ENCODE measurements at regions not wholly inside any gene's neighbourhood (a gene's known extent, or its start where the extent isn't known, plus 50 kb on each side); places are given as distances from the start of the nearest gene placed in this dataset.
"Not testable (repeated sequence)": the region's sequence is repeated elsewhere in the genome, so short reads cannot be mapped to it uniquely, and the experiment has no call there.

DNA sequence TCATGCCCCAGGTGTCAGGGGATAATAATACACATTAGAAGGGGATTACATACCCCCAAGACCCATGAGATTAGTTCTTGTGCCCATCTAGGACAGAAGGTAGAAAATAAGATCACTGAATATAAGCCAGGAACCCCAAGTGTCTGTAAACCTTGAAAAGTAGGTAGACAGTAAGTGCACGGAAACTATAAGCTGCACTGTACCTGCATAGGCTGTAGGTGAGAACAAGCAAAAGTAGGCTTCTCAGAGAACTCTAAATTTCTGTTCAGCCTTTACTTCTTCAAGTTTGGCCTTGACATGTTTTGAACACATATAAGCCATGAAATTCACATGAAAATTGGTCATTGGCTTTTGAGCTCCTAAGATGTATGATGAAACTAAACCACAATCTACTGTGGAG, 113.0 kb upstream of the FSIP2 start:
- DNase-seq (ENCODE audit: low read depth in 4 of 4, low spot score in 2 of 4), result no peak

DNA sequence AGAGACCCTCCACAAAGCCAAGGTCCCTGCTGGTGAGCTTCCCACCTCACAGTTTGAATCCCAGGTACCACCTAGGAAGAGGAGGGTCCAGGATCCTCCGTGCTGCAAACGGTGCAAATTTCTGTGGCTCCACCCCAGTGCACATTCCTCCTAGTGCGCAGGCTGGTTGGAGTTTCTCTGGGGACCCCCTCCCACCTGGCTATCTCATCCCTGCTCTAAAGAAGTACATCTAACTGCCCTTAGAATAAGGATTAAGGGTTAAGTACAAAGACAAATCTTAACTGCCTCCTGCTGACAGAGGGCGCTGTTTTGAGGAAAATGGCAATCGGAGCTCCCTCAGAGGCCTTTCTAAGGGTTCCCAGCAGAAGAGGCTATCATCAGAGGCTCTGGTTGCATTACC, 109.6 kb upstream of the FSIP2 start:
- DNase-seq (ENCODE audit: low read depth in 4 of 4, low spot score in 2 of 4), result no peak

GRCh38 chr2:185633621-185634020, 105.0 kb upstream of the FSIP2 start:
- no peak for DNase-seq (ENCODE audit: low read depth in 4 of 4, low spot score in 2 of 4)

DNA sequence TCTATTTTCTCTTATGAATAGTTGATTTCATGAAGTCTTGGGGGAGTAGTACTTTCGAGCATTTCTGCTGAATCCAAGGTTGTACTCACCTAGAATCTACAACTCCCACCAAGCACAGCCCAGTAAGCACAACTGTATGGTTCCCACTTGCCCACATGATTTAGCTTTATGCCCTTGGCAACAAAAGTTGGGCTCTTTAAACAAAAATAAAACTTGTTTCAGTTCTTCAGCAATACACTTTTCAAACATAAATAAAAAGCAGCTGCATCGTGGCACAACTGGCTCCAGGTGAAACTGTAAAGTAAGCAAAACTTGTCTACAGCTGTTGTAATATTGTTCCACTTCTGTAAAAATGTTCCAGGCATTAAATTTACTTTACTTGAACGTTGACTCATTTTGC, 99.8 kb upstream of the FSIP2 start:
- no peak for DNase-seq (ENCODE audit: low read depth in 4 of 4, low spot score in 2 of 4)

DNA sequence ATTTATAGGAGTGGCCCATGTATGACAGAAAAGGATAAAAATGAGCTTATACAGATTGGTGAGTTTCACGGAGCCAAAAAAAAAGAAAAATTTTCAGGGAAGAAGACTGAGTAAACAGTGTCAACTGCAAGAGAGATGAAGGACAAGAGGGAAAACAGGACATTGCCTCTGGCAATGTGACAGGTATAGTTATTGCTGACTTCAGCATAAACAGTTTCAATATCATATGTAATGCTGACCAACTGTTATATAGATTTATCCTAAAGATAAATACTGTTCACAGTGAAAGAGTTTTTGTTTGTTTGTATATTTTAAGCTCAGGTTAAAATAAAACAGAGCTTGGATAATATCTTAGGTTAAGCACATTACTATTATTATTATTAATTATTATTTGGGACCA, 98.0 kb upstream of the FSIP2 start:
- DNase-seq (ENCODE audit: low read depth in 4 of 4, low spot score in 2 of 4), result no peak

GRCh38 chr2:185643434-185643833, 95.2 kb upstream of the FSIP2 start:
- peak in 1 of 4 donors; percentile 8 for DNase-seq (ENCODE audit: low read depth in 4 of 4, low spot score in 2 of 4)

DNA sequence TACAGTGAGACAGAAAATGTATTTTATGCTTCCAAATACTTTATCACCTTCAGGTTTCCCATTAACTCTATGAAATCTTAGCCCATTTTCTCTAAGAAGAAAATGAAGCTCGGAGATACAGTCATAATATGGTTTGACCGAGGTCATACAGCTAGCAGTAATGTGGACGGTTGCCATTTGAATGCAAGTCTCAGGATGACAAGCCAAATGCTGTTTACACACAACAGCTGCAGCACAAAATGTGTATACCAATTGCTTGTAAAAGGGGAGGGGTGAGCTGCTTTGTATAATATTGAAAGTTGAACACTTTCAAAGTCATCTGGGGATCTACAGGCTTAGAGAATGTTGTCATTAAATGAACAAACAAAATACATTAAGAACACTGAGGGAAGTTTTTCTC, 93.8 kb upstream of the FSIP2 start:
- DNase-seq (ENCODE audit: low read depth in 4 of 4, low spot score in 2 of 4), result peak in 3 of 4 donors; percentile 9 to 16 (median 15)

GRCh38 chr2:185645529-185645928, 93.1 kb upstream of the FSIP2 start:
- DNase-seq (ENCODE audit: low read depth in 4 of 4, low spot score in 2 of 4), result no peak

DNA sequence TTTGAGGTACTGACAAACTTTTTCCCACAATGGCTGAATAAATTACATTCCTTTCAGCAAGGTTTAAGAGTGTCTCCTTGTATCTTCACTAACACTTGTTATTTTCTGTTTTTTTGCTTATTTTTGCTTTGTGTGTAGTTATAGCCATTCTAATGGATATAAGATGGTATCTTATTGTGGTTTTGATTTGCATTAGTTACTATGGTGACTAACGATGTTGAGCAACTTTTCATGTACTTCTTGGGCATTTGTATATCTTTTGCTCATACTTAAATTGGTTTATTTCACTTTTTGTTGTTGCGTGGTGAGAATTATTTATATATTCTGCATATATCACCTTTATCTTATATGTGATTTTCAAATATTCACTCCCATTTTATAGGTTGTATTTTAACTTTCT, 79.9 kb upstream of the FSIP2 start:
- DNase-seq (ENCODE audit: low read depth in 4 of 4, low spot score in 2 of 4), result no peak

DNA sequence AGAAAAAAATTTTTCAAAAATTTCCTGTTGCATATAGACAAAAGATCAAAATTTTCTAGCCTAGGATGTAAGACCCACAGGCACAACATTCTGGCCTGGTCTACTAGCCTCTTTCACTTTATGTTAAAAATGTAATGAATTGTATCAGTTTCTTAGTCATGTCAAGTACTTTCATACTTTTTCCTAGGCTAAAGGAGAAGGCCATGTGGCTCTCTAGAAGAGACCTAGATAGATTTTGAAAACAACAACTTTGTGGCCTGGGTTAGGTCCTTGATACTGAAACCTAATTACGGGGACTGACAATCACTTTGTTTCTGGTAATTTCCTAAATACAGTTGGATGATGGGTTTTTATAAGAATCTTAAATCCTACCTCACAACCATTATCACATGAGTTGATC, 74.8 kb upstream of the FSIP2 start:
- no peak for DNase-seq (ENCODE audit: low read depth in 4 of 4, low spot score in 2 of 4)

GRCh38 chr2:185664384-185664783, 74.2 kb upstream of the FSIP2 start:
- DNase-seq (ENCODE audit: low read depth in 4 of 4, low spot score in 2 of 4), result no peak

- no peak for DNase-seq (ENCODE audit: low read depth in 4 of 4, low spot score in 2 of 4)
Measured at GRCh38 chr2:185665251-185665814, 73.3 kb upstream of the FSIP2 start.

- DNase-seq (ENCODE audit: low read depth in 4 of 4, low spot score in 2 of 4), result no peak
Measured at GRCh38 chr2:185667452-185667851, 71.2 kb upstream of the FSIP2 start.

DNA sequence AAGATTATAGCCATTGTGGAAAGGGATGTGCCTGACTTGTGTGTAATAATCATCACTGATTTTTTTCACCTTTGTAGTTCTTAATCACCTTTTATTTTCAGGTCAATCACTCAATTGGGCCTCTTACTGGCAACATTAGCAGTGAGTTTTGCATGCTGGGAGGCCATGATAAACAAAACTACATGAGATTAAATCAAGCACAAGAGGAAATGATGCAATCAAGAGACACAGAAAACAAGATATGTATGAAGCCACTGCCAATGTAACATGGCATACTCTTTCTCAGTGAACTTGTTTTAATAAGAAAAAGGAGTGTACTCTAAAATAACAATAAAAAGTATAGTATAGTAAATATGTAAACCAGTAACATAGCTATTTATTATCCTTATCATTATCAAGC, 69.9 kb upstream of the FSIP2 start:
- DNase-seq (ENCODE audit: low read depth in 4 of 4, low spot score in 2 of 4), result no peak

DNA sequence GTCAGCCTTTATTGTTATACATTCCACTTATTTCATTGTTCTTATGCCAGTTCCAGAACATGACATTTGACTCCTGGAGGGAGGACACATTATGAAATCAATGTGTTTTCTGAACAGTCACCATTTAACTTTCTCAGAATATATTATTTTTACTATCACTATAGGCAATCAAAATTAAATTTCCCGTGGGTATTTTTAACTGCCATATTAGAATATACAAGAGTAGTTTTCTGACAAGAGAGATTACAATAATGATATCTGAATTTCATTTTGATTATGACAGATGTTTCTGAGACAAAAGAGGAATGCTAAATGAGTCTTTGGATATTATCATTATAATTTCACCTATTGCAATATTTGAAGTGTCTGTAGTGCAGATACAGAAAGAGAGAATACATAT, 64.4 kb upstream of the FSIP2 start:
- DNase-seq (ENCODE audit: low read depth in 4 of 4, low spot score in 2 of 4), result no peak

DNA sequence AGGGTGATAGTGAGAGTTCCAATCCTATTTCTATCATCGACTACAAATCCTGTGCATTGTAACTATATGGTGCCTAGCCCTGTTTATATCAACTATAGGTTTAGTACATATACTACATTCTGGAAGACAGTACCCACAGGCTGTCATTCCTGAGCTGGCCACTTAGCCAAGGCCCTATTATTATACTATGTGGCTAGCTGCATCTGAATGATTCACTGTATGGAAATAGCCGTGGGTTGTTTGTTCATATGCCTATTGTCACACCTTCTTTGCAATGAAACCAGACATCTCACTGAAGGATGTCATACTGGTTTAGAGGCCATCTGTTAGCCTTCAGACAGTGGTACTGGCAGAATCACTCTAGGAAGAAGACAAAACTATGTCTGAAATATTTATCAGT, 62.3 kb upstream of the FSIP2 start:
- no peak for DNase-seq (ENCODE audit: low read depth in 4 of 4, low spot score in 2 of 4)

DNA sequence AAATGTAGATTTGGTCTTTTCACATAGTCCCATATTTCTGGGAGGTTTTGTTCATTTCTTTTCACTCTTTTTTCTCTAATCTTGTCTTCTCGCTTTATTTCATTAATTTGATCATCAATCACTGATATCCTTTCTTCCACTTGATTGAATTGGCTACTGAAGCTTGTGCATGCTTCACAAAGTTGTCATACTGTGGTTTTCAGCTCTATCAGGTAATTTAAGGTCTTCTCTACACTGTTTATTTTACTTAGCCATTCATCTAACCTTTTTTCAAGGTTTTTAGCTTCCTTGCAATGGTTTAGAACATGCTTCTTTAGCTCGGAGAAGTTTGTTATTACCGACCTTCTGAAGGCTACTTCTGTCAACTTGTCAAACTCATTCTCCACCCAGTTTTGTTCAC, 51.6 kb upstream of the FSIP2 start:
- not testable (repeated sequence) for DNase-seq (ENCODE audit: low read depth in 4 of 4, low spot score in 2 of 4)

DNA sequence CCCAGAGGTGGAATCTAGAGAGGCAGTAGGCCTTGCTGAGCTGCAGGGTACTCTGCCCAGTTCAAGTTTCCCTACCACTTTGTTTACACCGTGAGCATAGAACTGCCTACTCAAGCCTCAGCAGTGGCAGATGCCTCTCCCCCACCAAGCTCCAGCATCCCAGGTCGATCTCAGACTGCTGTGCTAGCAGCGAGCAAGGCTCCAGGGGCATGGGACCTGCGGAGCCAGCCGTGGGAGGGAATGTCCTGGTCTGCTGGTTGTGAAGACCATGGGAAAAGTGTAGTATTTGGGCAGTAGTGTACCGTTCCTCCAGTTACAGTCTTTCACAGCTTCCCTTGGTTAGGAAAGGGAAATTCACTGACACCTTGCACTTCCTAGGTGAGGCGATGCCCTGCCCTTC, 50.6 kb upstream of the FSIP2 start:
- no peak for DNase-seq (ENCODE audit: low read depth in 4 of 4, low spot score in 2 of 4)
